Liver (tissue), 8 donors: ENCODE measurements at regions not wholly inside any gene's neighbourhood (a gene's known extent, or its start where the extent isn't known, plus 50 kb on each side); places are given as distances from the start of the nearest gene placed in this dataset.

Source experiments
- DNase-seq: peaks from one replicate; pipeline ENCODE4 v3.0.0-alpha.2; 2017; ENCODE audit warnings: low spot score
- H3K27ac ChIP-seq, 2 donors: one replicate each; pipeline ENCODE4 v1.7.0; 2013; ENCODE audit warnings: inconsistent platforms in 2 of 2, low read length in 2 of 2, control low read depth in 1 of 2, low read depth in 1 of 2, mild to moderate bottlenecking in 1 of 2
- H3K27me3 ChIP-seq, 4 donors: one replicate each; pipeline versions ENCODE4 v1.6.1 to v1.7.0; 2013; ENCODE audit warnings: low read length in 3 of 4, inconsistent platforms in 1 of 4, mild to moderate bottlenecking in 1 of 4, moderate library complexity in 1 of 4; ENCODE audit not compliant: control insufficient read depth in 4 of 4, insufficient read depth in 4 of 4
- H3K36me3 ChIP-seq, 4 donors: one replicate each; pipeline versions ENCODE4 v1.6.1 to v1.7.0; 2013; ENCODE audit warnings: low read length in 3 of 4, mild to moderate bottlenecking in 3 of 4, low read depth in 1 of 4, moderate library complexity in 1 of 4; ENCODE audit not compliant: control insufficient read depth in 4 of 4, insufficient read depth in 3 of 4
- H3K4me1 ChIP-seq, 4 donors: one replicate each; pipeline versions ENCODE4 v1.6.1 to v1.7.0; 2013; ENCODE audit warnings: low read length in 3 of 4, mild to moderate bottlenecking in 3 of 4, moderate library complexity in 1 of 4; ENCODE audit not compliant: control insufficient read depth in 4 of 4, insufficient read depth in 4 of 4
- H3K4me3 ChIP-seq, 3 donors: one replicate each; pipeline versions ENCODE4 v1.6.1 to v1.7.0; 2013; ENCODE audit warnings: low read length in 3 of 3, control low read depth in 1 of 3, low read depth in 1 of 3, mild to moderate bottlenecking in 1 of 3
- H3K9ac ChIP-seq, 2 donors: one replicate each; pipeline ENCODE4 v1.7.0; 2013; ENCODE audit warnings: low read length in 2 of 2, mild to moderate bottlenecking in 2 of 2, moderate library complexity in 2 of 2, control low read depth in 1 of 2, low read depth in 1 of 2
- H3K9me3 ChIP-seq, 4 donors: one replicate each; pipeline versions ENCODE4 v1.6.1 to v1.7.0; 2013; ENCODE audit warnings: low read length in 3 of 4; ENCODE audit not compliant: control insufficient read depth in 4 of 4
- EGR1 ChIP-seq, 2 donors: IDR thresholded peaks; 2 replicates each; pipeline ENCODE4 v1.6.1; 2016 to 2018; ENCODE audit warnings: antibody characterized with exemption in 2 of 2, low read depth in 2 of 2
- FOXA1 ChIP-seq: IDR thresholded peaks from 2 replicates; pipeline ENCODE4 v1.6.1; 2016; ENCODE audit warnings: antibody characterized with exemption
- FOXA2 ChIP-seq: IDR thresholded peaks from 2 replicates; pipeline ENCODE4 v1.6.1; 2016; ENCODE audit warnings: antibody characterized with exemption
- GABPA ChIP-seq, 2 donors: IDR thresholded peaks in 1 of 2; conservative IDR thresholded peaks in 1 of 2; 2 replicates each; pipeline ENCODE4 v1.6.1; 2016; ENCODE audit warnings: antibody characterized with exemption in 2 of 2, mild to moderate bottlenecking in 1 of 2, moderate library complexity in 1 of 2
- HNF4A ChIP-seq, 2 donors: conservative IDR thresholded peaks; 2 replicates each; pipeline ENCODE4 v1.6.1; 2016; ENCODE audit warnings: antibody characterized with exemption in 2 of 2, mild to moderate bottlenecking in 2 of 2
- HNF4G ChIP-seq: IDR thresholded peaks from 2 replicates; pipeline ENCODE4 v1.6.1; 2016; ENCODE audit warnings: antibody characterized with exemption
- JUND ChIP-seq, 2 donors: IDR thresholded peaks; 2 replicates each; pipeline ENCODE4 v1.6.1; 2016; ENCODE audit warnings: antibody characterized with exemption in 2 of 2
- NR2F2 ChIP-seq: IDR thresholded peaks from 2 replicates; pipeline ENCODE4 v1.6.1; 2016; ENCODE audit warnings: antibody characterized with exemption
- RXRA ChIP-seq, 2 donors: IDR thresholded peaks; 2 replicates each; pipeline ENCODE4 v1.6.1; 2017 to 2018; ENCODE audit warnings: antibody characterized with exemption in 2 of 2, mild to moderate bottlenecking in 1 of 2
- SP1 ChIP-seq: IDR thresholded peaks from 2 replicates; pipeline ENCODE4 v1.6.1; 2018; ENCODE audit warnings: antibody characterized with exemption, mild to moderate bottlenecking
- TAF1 ChIP-seq: conservative IDR thresholded peaks from 2 replicates; pipeline ENCODE4 v1.6.1; 2016; ENCODE audit warnings: antibody characterized with exemption, mild to moderate bottlenecking
- YY1 ChIP-seq: IDR thresholded peaks from 2 replicates; pipeline ENCODE4 v1.6.1; 2016; ENCODE audit warnings: antibody characterized with exemption, mild to moderate bottlenecking
- WGBS: extraction: QIAGEN DNeasy Blood & Tissue Kit; methylation state at CpG from one replicate; pipeline ENCODE4 v1.1.7; 2013; 5-methylcytosine and 5-hydroxymethylcytosine counted together
- TF ChIP-seq, protein P1 (sequence below): IDR thresholded peaks from 2 replicates; pipeline ENCODE4 v1.6.1; 2016; ENCODE audit warnings: antibody characterized with exemption
- TF ChIP-seq, protein P2 (sequence below): fragments of 150-350 bp; IDR thresholded peaks from 2 replicates; pipeline ENCODE4 v1.5.1; 2017; ENCODE audit warnings: improper control_type of control experiment, low read depth, low read length; ENCODE audit not compliant: missing input control
- TF ChIP-seq, protein P3 (sequence below): IDR thresholded peaks from 2 replicates; pipeline ENCODE4 v1.6.1; 2016; ENCODE audit warnings: antibody characterized with exemption
- TF ChIP-seq, protein P4 (sequence below): IDR thresholded peaks from 2 replicates; pipeline ENCODE4 v1.6.1; 2016; ENCODE audit warnings: antibody characterized with exemption, mild to moderate bottlenecking
- donor health status: healthy.
- donor health status: healthy.
- donor health status: healthy.
- donor health status: healthy.
- donor health status: healthy.

DNA sequence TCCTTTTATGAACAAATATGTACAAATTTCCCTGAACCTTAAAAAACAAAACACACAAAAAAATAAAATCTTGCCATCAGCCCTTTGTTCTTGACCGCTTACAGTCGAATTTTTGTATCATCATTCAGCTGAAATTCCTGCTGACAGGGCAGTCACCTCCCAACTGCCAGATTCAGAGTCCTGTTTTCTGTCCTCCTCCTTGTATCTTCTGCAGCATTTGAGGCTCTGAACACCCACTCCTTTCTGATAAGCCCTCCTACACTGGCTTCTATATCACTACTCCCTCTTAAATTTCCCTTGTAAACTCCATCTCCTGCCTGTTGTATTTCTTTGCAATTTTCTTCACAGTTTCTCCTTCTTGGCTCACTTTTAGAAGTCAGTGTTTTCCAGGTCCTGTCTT lies 77.8 kb upstream of the CCN6 start (continued):
- TF ChIP-seq, protein P1, sequence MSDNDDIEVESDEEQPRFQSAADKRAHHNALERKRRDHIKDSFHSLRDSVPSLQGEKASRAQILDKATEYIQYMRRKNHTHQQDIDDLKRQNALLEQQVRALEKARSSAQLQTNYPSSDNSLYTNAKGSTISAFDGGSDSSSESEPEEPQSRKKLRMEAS = no peak
- TF ChIP-seq GABPA (IDR thresholded peaks at IDR 0.05 in 1 of 2, conservative IDR thresholded peaks at IDR 0.05 in 1 of 2) = no peak

DNA sequence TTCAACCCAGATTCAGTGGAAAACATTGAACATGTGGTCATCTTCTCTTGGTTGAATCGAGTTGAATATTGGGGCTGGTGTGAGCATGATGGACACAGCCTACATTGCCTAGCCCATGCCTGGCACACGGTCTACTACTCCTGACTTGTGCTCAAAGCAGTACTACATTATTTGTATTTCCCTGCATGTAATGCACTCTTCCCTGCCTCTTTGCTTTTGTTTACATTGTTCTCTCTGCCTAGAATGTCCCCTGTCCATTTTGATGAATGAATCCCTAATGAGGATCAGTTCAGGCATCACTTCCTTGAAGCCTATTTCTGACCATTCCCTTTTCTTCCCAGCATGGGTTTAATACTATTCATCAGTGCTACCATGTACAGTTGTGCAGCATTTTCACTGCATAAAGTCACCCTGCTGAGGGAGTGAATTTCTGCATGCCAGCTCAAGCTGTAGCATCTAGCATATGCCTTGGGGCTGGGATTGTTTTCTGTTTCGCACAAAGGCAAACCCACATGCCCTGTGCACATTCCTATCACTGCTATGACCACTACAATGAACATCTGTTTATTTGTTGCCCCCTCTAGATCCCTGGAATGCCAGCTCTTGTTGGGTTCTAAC lies 75.3 kb upstream of the CCN6 start:
- no peak overlapping the region for H3K27ac ChIP-seq
- DNase-seq = no peak
- 85% methylated on average over 3 of the region's 3 CpGs for WGBS
- H3K4me3 ChIP-seq = no peak overlapping the region
- H3K4me1 ChIP-seq = no peaks in the 10 kb centered on the region
- no peaks in the 10 kb centered on the region for H3K9me3 ChIP-seq
- no peaks in the 10 kb centered on the region for H3K36me3 ChIP-seq
- TF ChIP-seq RXRA (IDR thresholded peaks at IDR 0.05) (no peak), HNF4A (conservative IDR thresholded peaks at IDR 0.05) (no peak), EGR1 (IDR thresholded peaks at IDR 0.05; ENCODE audit: low read depth in 2 of 2) (no peak), GABPA (IDR thresholded peaks at IDR 0.05 in 1 of 2, conservative IDR thresholded peaks at IDR 0.05 in 1 of 2) (no peak)
- TF ChIP-seq, protein P2, sequence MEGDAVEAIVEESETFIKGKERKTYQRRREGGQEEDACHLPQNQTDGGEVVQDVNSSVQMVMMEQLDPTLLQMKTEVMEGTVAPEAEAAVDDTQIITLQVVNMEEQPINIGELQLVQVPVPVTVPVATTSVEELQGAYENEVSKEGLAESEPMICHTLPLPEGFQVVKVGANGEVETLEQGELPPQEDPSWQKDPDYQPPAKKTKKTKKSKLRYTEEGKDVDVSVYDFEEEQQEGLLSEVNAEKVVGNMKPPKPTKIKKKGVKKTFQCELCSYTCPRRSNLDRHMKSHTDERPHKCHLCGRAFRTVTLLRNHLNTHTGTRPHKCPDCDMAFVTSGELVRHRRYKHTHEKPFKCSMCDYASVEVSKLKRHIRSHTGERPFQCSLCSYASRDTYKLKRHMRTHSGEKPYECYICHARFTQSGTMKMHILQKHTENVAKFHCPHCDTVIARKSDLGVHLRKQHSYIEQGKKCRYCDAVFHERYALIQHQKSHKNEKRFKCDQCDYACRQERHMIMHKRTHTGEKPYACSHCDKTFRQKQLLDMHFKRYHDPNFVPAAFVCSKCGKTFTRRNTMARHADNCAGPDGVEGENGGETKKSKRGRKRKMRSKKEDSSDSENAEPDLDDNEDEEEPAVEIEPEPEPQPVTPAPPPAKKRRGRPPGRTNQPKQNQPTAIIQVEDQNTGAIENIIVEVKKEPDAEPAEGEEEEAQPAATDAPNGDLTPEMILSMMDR = no peak
- TF ChIP-seq, protein P3, sequence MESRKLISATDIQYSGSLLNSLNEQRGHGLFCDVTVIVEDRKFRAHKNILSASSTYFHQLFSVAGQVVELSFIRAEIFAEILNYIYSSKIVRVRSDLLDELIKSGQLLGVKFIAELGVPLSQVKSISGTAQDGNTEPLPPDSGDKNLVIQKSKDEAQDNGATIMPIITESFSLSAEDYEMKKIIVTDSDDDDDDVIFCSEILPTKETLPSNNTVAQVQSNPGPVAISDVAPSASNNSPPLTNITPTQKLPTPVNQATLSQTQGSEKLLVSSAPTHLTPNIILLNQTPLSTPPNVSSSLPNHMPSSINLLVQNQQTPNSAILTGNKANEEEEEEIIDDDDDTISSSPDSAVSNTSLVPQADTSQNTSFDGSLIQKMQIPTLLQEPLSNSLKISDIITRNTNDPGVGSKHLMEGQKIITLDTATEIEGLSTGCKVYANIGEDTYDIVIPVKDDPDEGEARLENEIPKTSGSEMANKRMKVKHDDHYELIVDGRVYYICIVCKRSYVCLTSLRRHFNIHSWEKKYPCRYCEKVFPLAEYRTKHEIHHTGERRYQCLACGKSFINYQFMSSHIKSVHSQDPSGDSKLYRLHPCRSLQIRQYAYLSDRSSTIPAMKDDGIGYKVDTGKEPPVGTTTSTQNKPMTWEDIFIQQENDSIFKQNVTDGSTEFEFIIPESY = no peak
- TF ChIP-seq, protein P1 = no peak
- TF ChIP-seq, protein P4, sequence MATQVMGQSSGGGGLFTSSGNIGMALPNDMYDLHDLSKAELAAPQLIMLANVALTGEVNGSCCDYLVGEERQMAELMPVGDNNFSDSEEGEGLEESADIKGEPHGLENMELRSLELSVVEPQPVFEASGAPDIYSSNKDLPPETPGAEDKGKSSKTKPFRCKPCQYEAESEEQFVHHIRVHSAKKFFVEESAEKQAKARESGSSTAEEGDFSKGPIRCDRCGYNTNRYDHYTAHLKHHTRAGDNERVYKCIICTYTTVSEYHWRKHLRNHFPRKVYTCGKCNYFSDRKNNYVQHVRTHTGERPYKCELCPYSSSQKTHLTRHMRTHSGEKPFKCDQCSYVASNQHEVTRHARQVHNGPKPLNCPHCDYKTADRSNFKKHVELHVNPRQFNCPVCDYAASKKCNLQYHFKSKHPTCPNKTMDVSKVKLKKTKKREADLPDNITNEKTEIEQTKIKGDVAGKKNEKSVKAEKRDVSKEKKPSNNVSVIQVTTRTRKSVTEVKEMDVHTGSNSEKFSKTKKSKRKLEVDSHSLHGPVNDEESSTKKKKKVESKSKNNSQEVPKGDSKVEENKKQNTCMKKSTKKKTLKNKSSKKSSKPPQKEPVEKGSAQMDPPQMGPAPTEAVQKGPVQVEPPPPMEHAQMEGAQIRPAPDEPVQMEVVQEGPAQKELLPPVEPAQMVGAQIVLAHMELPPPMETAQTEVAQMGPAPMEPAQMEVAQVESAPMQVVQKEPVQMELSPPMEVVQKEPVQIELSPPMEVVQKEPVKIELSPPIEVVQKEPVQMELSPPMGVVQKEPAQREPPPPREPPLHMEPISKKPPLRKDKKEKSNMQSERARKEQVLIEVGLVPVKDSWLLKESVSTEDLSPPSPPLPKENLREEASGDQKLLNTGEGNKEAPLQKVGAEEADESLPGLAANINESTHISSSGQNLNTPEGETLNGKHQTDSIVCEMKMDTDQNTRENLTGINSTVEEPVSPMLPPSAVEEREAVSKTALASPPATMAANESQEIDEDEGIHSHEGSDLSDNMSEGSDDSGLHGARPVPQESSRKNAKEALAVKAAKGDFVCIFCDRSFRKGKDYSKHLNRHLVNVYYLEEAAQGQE = no peak
- no peak overlapping the region for H3K9ac ChIP-seq
- H3K27me3 ChIP-seq = no peaks in the 10 kb centered on the region

DNA sequence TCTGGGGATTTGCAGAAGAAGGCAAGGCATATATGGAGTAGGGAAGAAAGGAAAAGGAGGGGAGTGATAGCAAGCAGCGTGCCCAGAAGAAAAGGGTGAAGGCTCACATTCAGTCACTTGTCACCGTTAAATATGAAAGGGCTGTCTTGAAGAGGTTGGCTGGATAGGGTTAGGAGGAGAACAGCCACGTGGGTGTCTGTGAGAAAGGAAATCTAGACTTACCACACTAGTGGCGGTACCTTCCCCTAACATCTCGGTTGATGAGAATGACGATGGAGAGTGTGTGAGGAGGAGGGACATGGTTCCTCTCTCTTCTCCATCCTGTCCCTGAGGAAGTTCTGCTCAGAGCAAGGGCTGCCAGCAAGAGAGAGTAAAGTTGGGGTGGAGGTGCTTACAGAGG lies 74.3 kb upstream of the CCN6 start:
- Histone ChIP-seq H3K9me3 (no peaks in the 10 kb centered on the region), H3K4me3 (no peak overlapping the region), H3K36me3 (no peaks in the 10 kb centered on the region), H3K27me3 (no peaks in the 10 kb centered on the region), H3K4me1 (no peaks in the 10 kb centered on the region), H3K27ac (no peak overlapping the region), H3K9ac (no peak overlapping the region)
- TF ChIP-seq, protein P2 = no peak
- TF ChIP-seq SP1 = no peak
- TF ChIP-seq FOXA1 = no peak
- TF ChIP-seq FOXA2 = no peak
- no peak for TF ChIP-seq HNF4G
- no peak for TF ChIP-seq JUND (IDR thresholded peaks at IDR 0.05)
- TF ChIP-seq, protein P3 = no peak
- TF ChIP-seq YY1 = no peak
- no peak for TF ChIP-seq GABPA (IDR thresholded peaks at IDR 0.05 in 1 of 2, conservative IDR thresholded peaks at IDR 0.05 in 1 of 2)
- TF ChIP-seq EGR1 (IDR thresholded peaks at IDR 0.05; ENCODE audit: low read depth in 2 of 2) = no peak
- no peak for TF ChIP-seq TAF1
- no peak for TF ChIP-seq HNF4A (conservative IDR thresholded peaks at IDR 0.05)
- TF ChIP-seq NR2F2 = no peak
- 84% methylated on average over 6 of the region's 6 CpGs for WGBS
- DNase-seq = no peak
